K562 (cell line): ENCODE measurements at regions not wholly inside any gene's neighbourhood (a gene's known extent, or its start where the extent isn't known, plus 50 kb on each side); places are given as distances from the start of the nearest gene placed in this dataset.

Experiments used
- ATAC-seq: fragments of 200-7000 bp; cut with Tn5 transposase; 3 replicates; pipeline ENCODE4 v1.9.1; 2020; ENCODE audit warnings: moderate library complexity
- BruUV-seq: library from RNA; stranded (reverse); fragments of 400-500 nt; replicated peaks from 2 replicates; lab custom pipeline; 2021; lab: Mats Ljungman, UMichigan
- CTCF ChIA-PET: fragments of 300-600 bp; formaldehyde crosslinking; extraction: SDS; loops from one replicate; lab custom pipeline; 2021; ENCODE audit warnings: low intra/inter-chr PET ratio; lab: Yijun Ruan, JAX
- POLR2A ChIA-PET: fragments of 300-600, 350-650 bp; sonication (Branson Sonifier 250); formaldehyde crosslinking; extraction: SDS; loops from one replicate; lab custom pipeline; 2021; ENCODE audit warnings: antibody characterized with exemption, inconsistent platforms; lab: Yijun Ruan, JAX
- DNase-seq, 4 experiments: peaks; one replicate each; pipeline versions ENCODE4 v3.0.0 to v3.0.0-alpha.2; 2011 to 2018; ENCODE audit warnings: low spot score in 3 of 4, mixed read lengths in 3 of 4; ENCODE audit errors: extremely low read depth in 1 of 4
- FAIRE-seq: peaks from 2 replicates; lab custom pipeline; 2011; peaks lifted over from hg19 to GRCh38; lab: Jason Lieb, UNC
- H2AFZ ChIP-seq: 2 replicates; pipeline ENCODE4 v1.6.0; 2011; ENCODE audit warnings: low read depth, low read length, control low read depth, inconsistent platforms
- H3K27ac ChIP-seq: fragments of 200-600 bp; 3 replicates; pipeline ENCODE4 v1.8.0; 2011; ENCODE audit warnings: low read depth, mild to moderate bottlenecking, control low read depth, inconsistent platforms, low read length, moderate library complexity, mixed read lengths; ENCODE audit errors: extremely low read depth
- H3K27me3 ChIP-seq, 2 experiments: fragments of 300-600 bp in 1 of 2; 2 replicates in 1 of 2; 3 replicates in 1 of 2; pipeline versions ENCODE4 v1.6.0 to v1.8.0; 2011; ENCODE audit warnings: inconsistent platforms in 2 of 2, low read length in 2 of 2, mild to moderate bottlenecking in 1 of 2, mixed read lengths in 1 of 2, moderate library complexity in 1 of 2; ENCODE audit not compliant: control insufficient read depth in 2 of 2, insufficient read depth in 2 of 2
- H3K36me3 ChIP-seq: fragments of 300-600 bp; 3 replicates; pipeline ENCODE4 v1.8.0; 2011; ENCODE audit warnings: mild to moderate bottlenecking, low read length, inconsistent platforms; ENCODE audit not compliant: control insufficient read depth, insufficient read depth
- H3K4me1 ChIP-seq, 2 experiments: fragments of 200-600 bp in 1 of 2; replicated peaks in 1 of 2; 2 replicates in 1 of 2; 3 replicates in 1 of 2; pipeline versions ENCODE4 v1.5.1 to v1.8.0; 2011; ENCODE audit warnings: inconsistent platforms in 2 of 2, low read length in 2 of 2, mild to moderate bottlenecking in 1 of 2, mixed read lengths in 1 of 2, moderate library complexity in 1 of 2; ENCODE audit not compliant: control insufficient read depth in 2 of 2, insufficient read depth in 2 of 2
- H3K4me2 ChIP-seq: 2 replicates; pipeline ENCODE4 v1.6.1; 2011; ENCODE audit warnings: low read length, control low read depth, inconsistent platforms, mixed read lengths; ENCODE audit not compliant: insufficient read depth
- H3K4me3 ChIP-seq: fragments of 200-600 bp; sonication (generic), shearing (Covaris generic); 2 replicates; pipeline ENCODE4 v1.5.1; 2016; ENCODE audit warnings: control low read depth, inconsistent platforms
- H3K79me2 ChIP-seq: fragments of 200-600 bp; 3 replicates; pipeline ENCODE4 v1.8.0; 2011; ENCODE audit warnings: low read length, inconsistent platforms; ENCODE audit not compliant: control insufficient read depth, insufficient read depth
- H3K9ac ChIP-seq, 2 experiments: 2 replicates each; pipeline versions ENCODE4 v1.6.0 to v1.6.1; 2011; ENCODE audit warnings: low read depth in 2 of 2, low read length in 2 of 2, control low read depth in 1 of 2, inconsistent platforms in 1 of 2, mild to moderate bottlenecking in 1 of 2, mixed read lengths in 1 of 2; ENCODE audit not compliant: insufficient read depth in 1 of 2
- H3K9me1 ChIP-seq: one replicate; pipeline ENCODE4 v1.6.0; 2011; ENCODE audit warnings: inconsistent platforms, mild to moderate bottlenecking, low read length, moderate library complexity; ENCODE audit not compliant: control insufficient read depth, insufficient read depth
- H3K9me3 ChIP-seq: replicated peaks from 2 replicates; pipeline ENCODE4 v1.5.1; 2011; ENCODE audit warnings: low read depth, low read length, inconsistent platforms; ENCODE audit not compliant: control insufficient read depth, insufficient read depth
- H4K20me1 ChIP-seq: replicated peaks from 2 replicates; pipeline ENCODE4 v1.6.1; 2011; ENCODE audit warnings: low read length, inconsistent platforms, mixed read lengths; ENCODE audit not compliant: control insufficient read depth, insufficient read depth
- KDM1A ChIP-seq, 2 experiments: fragments of 450-650 bp; IDR thresholded peaks; 2 replicates each; pipeline ENCODE4 v1.6.1; 2016; ENCODE audit warnings: mild to moderate bottlenecking in 2 of 2
- TEAD4 ChIP-seq, 2 experiments: sonication (generic) in 1 of 2; formaldehyde crosslinking in 1 of 2; IDR thresholded peaks; 2 replicates each; pipeline versions ENCODE4 v1.6.1 to v1.8.0; 2012 to 2022; ENCODE audit warnings: borderline replicate concordance in 1 of 2, inconsistent platforms in 1 of 2, low read length in 1 of 2, mild to moderate bottlenecking in 1 of 2, missing genetic modification reagents in 1 of 2
- ZNF780A ChIP-seq: fragments of 250-450 bp; sonication (Bioruptor Pico); IDR thresholded peaks from 2 replicates; pipeline ENCODE4 v1.5.0; 2021; ENCODE audit warnings: mild to moderate bottlenecking
- WGBS: fragments of 100-300 bp; shearing (Covaris generic); methylation state at CpG from one replicate; pipeline ENCODE4 v1.1.6; 2016; ENCODE audit warnings: low coverage, mixed read lengths; ENCODE audit not compliant: insufficient coverage; ENCODE audit errors: missing lambda C conversion rate; 5-methylcytosine and 5-hydroxymethylcytosine counted together
- in situ Hi-C: fragments of 300-500 bp; cut with MboI; formaldehyde crosslinking; loops from 4 replicates; pipeline ENCODE4 v1.15.0; 2018; ENCODE audit warnings: inconsistent platforms, mixed read lengths
- intact Hi-C: fragments of 100-400 bp; cut with micrococcal nuclease; formaldehyde crosslinking; loops from 2 replicates; pipeline ENCODE4 v1.14.2; 2022

GRCh38 chr3:859135-859534 lies 233.7 kb upstream of the CNTN6 start:
- Histone ChIP-seq H3K27ac (no peak overlapping the region), H3K27me3 (no peaks in the 10 kb centered on the region), H3K9me1 (no peaks in the 10 kb centered on the region), H2AFZ (no peak overlapping the region), H3K36me3 (no peaks in the 10 kb centered on the region), H4K20me1 (no peaks in the 10 kb centered on the region), H3K9ac (no peak overlapping the region), H3K4me3 (no peak overlapping the region), H3K9me3 (no peaks in the 10 kb centered on the region; the same call in 1 of the 2 replicates), H3K4me1 (no peaks in the 10 kb centered on the region), H3K4me2 (no peak overlapping the region), H3K79me2 (no peaks in the 10 kb centered on the region)
- in situ Hi-C loops: no loop called here
- TF ChIP-seq KDM1A (IDR thresholded peaks at IDR 0.05) (no peak), TEAD4 (IDR thresholded peaks at IDR 0.05; ENCODE audit: low read length) (no peak), TEAD4 (CRISPR knock-in tag; IDR thresholded peaks at IDR 0.05; ENCODE audit: borderline replicate concordance) (no peak)
- ATAC-seq (no peak), FAIRE-seq (no peak), DNase-seq (no peak)
- ChIA-PET CTCF (no interaction called here), POLR2A (no interaction called here)
- BruUV-seq: no TSS peak
- intact Hi-C loops: no loop called here
- WGBS: 5% methylated on average over 8 of the region's 9 CpGs

- no TSS peak for BruUV-seq
- WGBS: 0% methylated on average over 2 of the region's 2 CpGs
- H3K9ac ChIP-seq: no peak overlapping the region
- intact Hi-C loops (no loop called here), in situ Hi-C loops (no loop called here)
- no peaks in the 10 kb centered on the region for H3K79me2 ChIP-seq
- H3K4me1 ChIP-seq: no peaks in the 10 kb centered on the region
- POLR2A ChIA-PET: no interaction called here
- DNase-seq: no peak
- FAIRE-seq: no peak
- H2AFZ ChIP-seq: no peak overlapping the region
- no peaks in the 10 kb centered on the region; the same call in 1 of the 2 replicates for H3K9me3 ChIP-seq
- no peak for ATAC-seq
- H4K20me1 ChIP-seq: no peaks in the 10 kb centered on the region
- H3K9me1 ChIP-seq: no peaks in the 10 kb centered on the region
- H3K4me2 ChIP-seq: no peak overlapping the region
- H3K36me3 ChIP-seq: no peaks in the 10 kb centered on the region
- H3K4me3 ChIP-seq: no peak overlapping the region
- CTCF ChIA-PET: no interaction called here
- H3K27ac ChIP-seq: no peak overlapping the region
- H3K27me3 ChIP-seq: no peaks in the 10 kb centered on the region
- TF ChIP-seq ZNF780A: no peak
Measured at GRCh38 chr3:861721-862120, 231.1 kb upstream of the CNTN6 start.
